ENCODE measurements at regions not wholly inside any gene's neighbourhood (a gene's known extent, or its start where the extent isn't known, plus 50 kb on each side); places are given as distances from the start of the nearest gene placed in this dataset.

DNA sequence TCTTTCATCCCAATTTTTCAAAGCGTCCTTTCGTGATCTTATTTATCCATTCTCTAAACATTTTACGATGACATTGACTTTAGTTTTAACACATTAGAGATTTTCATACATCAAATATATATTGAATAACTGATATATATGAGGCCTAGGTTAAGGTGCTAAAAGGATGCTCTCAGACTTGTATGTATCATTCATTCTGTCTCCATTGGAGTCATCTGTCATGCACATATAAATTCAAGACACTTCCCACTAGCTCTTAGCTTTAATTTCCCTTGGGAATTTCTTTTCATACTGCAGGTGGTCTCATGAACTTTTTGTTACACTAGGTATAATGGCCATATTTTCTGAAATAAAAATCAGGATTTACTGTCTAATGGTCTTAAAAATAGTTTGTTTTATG lies 635.8 kb upstream of the C9orf72 start:
- FAIRE-seq, result no peak
- BruUV-seq (replicated peaks), result no TSS peak
- intact Hi-C loops (cut with micrococcal nuclease; ENCODE audit: unreplicated experiment) (no loop called here), in situ Hi-C loops (cut with HindIII; ENCODE audit: extremely low pct_ligation_motif_present, low pct_unique_long_range_greater_than_20kb) (no loop called here)
- Histone ChIP-seq H3K4me2 (ENCODE audit: low read depth, low read length) (no peak overlapping the region), H4K20me1 (ENCODE audit: insufficient read depth, low read length) (no peaks in the 10 kb centered on the region), H3K36me3 (replicated peaks in 1 of 2; ENCODE audit: control insufficient read depth in 1 of 2, insufficient read depth in 2 of 2, low read length in 2 of 2) (no peaks in the 10 kb centered on the region), H3K9ac (ENCODE audit: insufficient read depth, low read depth, low read length) (no peak overlapping the region), H3K27me3 (ENCODE audit: control insufficient read depth in 1 of 2, insufficient read depth in 2 of 2, low read length in 2 of 2) (no peaks in the 10 kb centered on the region), H3K4me3 (replicated peaks in 1 of 3; ENCODE audit: insufficient read depth in 1 of 3, low read depth in 2 of 3, low read length in 3 of 3) (no peak overlapping the region), H3K9me3 (ENCODE audit: low read length) (no peaks in the 10 kb centered on the region), H3K79me2 (ENCODE audit: insufficient read depth, low read length) (no peaks in the 10 kb centered on the region), H3K4me1 (ENCODE audit: insufficient read depth, low read length) (peaks cover 10% of the 10 kb centered on the region), H2AFZ (ENCODE audit: low read length) (no peak overlapping the region), H3K27ac (ENCODE audit: extremely low read length, insufficient read depth, low read length) (no peak overlapping the region)
- 17% methylated on average over 3 of the region's 3 CpGs for WGBS (ENCODE audit: low lambda C conversion rate)
- ChIA-PET POLR2A (no interaction called here), CTCF (ENCODE audit: low intra/inter-chr PET ratio, low total read pairs) (no interaction called here)
- no peak for DNase-seq (ENCODE audit: low spot score)
- TF ChIP-seq SPEN (CRISPR knock-in tag; IDR thresholded peaks at IDR 0.05; ENCODE audit: low read depth) (no peak), PTBP1 (IDR thresholded peaks at IDR 0.05; ENCODE audit: low read depth, low read length, poor library complexity, severe bottlenecking) (no peak), PITX1 (CRISPR knock-in tag; IDR thresholded peaks at IDR 0.05) (no peak)
- no peak for ATAC-seq

DNA sequence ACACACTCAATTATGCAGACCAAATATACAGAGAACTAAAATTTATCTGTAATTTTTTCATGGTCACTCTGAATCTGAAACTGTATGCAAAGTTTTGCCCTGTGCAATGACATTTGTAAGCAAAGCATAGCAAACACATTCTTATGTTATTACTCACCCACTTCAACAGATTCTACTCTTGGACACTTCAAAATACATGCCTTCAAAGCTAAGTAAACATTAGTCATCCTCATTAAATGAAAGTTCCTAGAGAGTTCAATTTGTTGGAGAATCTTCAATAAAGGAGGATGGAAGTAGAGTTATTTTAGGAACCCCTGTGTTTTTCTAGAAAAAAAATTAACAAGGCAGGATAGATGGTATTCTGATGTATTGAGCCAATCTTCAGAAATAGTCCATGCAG lies 639.7 kb upstream of the C9orf72 start:
- DNase-seq (ENCODE audit: low spot score) (peak; percentile 86), FAIRE-seq (no peak), ATAC-seq (peak; percentile 94)
- Histone ChIP-seq H3K9me3 (ENCODE audit: low read length) (no peaks in the 10 kb centered on the region), H4K20me1 (ENCODE audit: insufficient read depth, low read length) (no peaks in the 10 kb centered on the region), H3K4me2 (ENCODE audit: low read depth, low read length) (no peak overlapping the region), H3K36me3 (replicated peaks in 1 of 2; ENCODE audit: control insufficient read depth in 1 of 2, insufficient read depth in 2 of 2, low read length in 2 of 2) (no peaks in the 10 kb centered on the region), H3K27ac (ENCODE audit: extremely low read length, insufficient read depth, low read length) (no peak overlapping the region), H3K79me2 (ENCODE audit: insufficient read depth, low read length) (no peaks in the 10 kb centered on the region), H3K4me3 (replicated peaks in 1 of 3; ENCODE audit: insufficient read depth in 1 of 3, low read depth in 2 of 3, low read length in 3 of 3) (no peak overlapping the region), H3K4me1 (ENCODE audit: insufficient read depth, low read length) (peaks cover 10% of the 10 kb centered on the region), H3K27me3 (ENCODE audit: control insufficient read depth in 1 of 2, insufficient read depth in 2 of 2, low read length in 2 of 2) (no peaks in the 10 kb centered on the region), H3K9ac (ENCODE audit: insufficient read depth, low read depth, low read length) (no peak overlapping the region), H2AFZ (ENCODE audit: low read length) (no peak overlapping the region)
- intact Hi-C loops (cut with micrococcal nuclease; ENCODE audit: unreplicated experiment), result no loop called here
- CTCF ChIA-PET (ENCODE audit: low intra/inter-chr PET ratio, low total read pairs), result no interaction called here
- POLR2A ChIA-PET, result no interaction called here
- in situ Hi-C loops (cut with HindIII; ENCODE audit: extremely low pct_ligation_motif_present, low pct_unique_long_range_greater_than_20kb), result no loop called here
- no TSS peak for BruUV-seq (replicated peaks)
- TF ChIP-seq CBFB (CRISPR knock-in tag; IDR thresholded peaks at IDR 0.05), result no peak
- no peak for TF ChIP-seq ZSCAN30 (CRISPR knock-in tag; IDR thresholded peaks at IDR 0.05)
- no peak for TF ChIP-seq ZNF326 (CRISPR knock-in tag; IDR thresholded peaks at IDR 0.05; ENCODE audit: borderline replicate concordance)
- no peak for TF ChIP-seq SIN3A (IDR thresholded peaks at IDR 0.05; ENCODE audit: borderline replicate concordance, low read depth, low read length)
- TF ChIP-seq HMG20A (CRISPR knock-in tag; IDR thresholded peaks at IDR 0.05; ENCODE audit: borderline replicate concordance), result peak; percentile 90; the same call in 1 of the 2 replicates
- TF ChIP-seq ZNF256 (CRISPR knock-in tag; conservative IDR thresholded peaks at IDR 0.05), result no peak
- no peak for TF ChIP-seq MLLT10 (CRISPR knock-in tag; IDR thresholded peaks at IDR 0.05)
- TF ChIP-seq SETDB1 (CRISPR knock-in tag; IDR thresholded peaks at IDR 0.05; ENCODE audit: borderline replicate concordance), result no peak
- TF ChIP-seq MBD4 (IDR thresholded peaks at IDR 0.05; ENCODE audit: borderline replicate concordance, low read length), result peak; percentile 75; the same call in 1 of the 2 replicates
- peak; percentile 41 for TF ChIP-seq NCOA2 (CRISPR knock-in tag; IDR thresholded peaks at IDR 0.05)
- no peak for TF ChIP-seq PCBP2 (optimal IDR thresholded peaks at IDR 0.05; ENCODE audit: low read depth, low read length, poor library complexity, severe bottlenecking)
- TF ChIP-seq PITX1 (CRISPR knock-in tag; IDR thresholded peaks at IDR 0.05), result no peak
- no peak for TF ChIP-seq ZNF235 (CRISPR knock-in tag; IDR thresholded peaks at IDR 0.05; ENCODE audit: borderline replicate concordance)
- no peak for TF ChIP-seq XRCC5 (optimal IDR thresholded peaks at IDR 0.05; ENCODE audit: low read length)
- TF ChIP-seq, protein P1, sequence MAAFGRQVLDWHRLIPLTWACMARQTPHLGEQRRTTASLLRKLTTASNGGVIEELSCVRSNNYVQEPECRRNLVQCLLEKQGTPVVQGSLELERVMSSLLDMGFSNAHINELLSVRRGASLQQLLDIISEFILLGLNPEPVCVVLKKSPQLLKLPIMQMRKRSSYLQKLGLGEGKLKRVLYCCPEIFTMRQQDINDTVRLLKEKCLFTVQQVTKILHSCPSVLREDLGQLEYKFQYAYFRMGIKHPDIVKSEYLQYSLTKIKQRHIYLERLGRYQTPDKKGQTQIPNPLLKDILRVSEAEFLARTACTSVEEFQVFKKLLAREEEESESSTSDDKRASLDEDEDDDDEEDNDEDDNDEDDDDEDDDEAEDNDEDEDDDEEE (CRISPR knock-in tag; IDR thresholded peaks at IDR 0.05), result no peak
- TF ChIP-seq, protein P2, sequence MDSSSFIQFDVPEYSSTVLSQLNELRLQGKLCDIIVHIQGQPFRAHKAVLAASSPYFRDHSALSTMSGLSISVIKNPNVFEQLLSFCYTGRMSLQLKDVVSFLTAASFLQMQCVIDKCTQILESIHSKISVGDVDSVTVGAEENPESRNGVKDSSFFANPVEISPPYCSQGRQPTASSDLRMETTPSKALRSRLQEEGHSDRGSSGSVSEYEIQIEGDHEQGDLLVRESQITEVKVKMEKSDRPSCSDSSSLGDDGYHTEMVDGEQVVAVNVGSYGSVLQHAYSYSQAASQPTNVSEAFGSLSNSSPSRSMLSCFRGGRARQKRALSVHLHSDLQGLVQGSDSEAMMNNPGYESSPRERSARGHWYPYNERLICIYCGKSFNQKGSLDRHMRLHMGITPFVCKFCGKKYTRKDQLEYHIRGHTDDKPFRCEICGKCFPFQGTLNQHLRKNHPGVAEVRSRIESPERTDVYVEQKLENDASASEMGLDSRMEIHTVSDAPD (CRISPR knock-in tag; IDR thresholded peaks at IDR 0.05), result no peak
- TF ChIP-seq MIER2 (CRISPR knock-in tag; IDR thresholded peaks at IDR 0.05), result no peak
- no peak for TF ChIP-seq KMT2A (CRISPR knock-in tag; IDR thresholded peaks at IDR 0.05)
